Spleen (tissue), 7 donors: ENCODE measurements at regions not wholly inside any gene's neighbourhood (a gene's known extent, or its start where the extent isn't known, plus 50 kb on each side); places are given as distances from the start of the nearest gene placed in this dataset.

Source experiments
- CTCF ChIP-seq, 11 experiments: fragments of 200-600 bp in 7 of 11; fragments of 450-650 bp in 4 of 11; sonication (generic) in 4 of 11; IDR thresholded peaks in 8 of 11; conservative IDR thresholded peaks in 3 of 11; 1 replicate in 7 of 11; 2 replicates in 4 of 11; pipeline versions ENCODE4 v1.4.0 to v1.8.0; 2016 to 2021; ENCODE audit warnings: antibody characterized with exemption in 11 of 11, inconsistent platforms in 4 of 11, mild to moderate bottlenecking in 1 of 11
- POLR2A ChIP-seq, 3 donors: fragments of 450-650 bp; IDR thresholded peaks; one replicate each; pipeline ENCODE4 v1.5.1; 2017; ENCODE audit warnings: antibody characterized with exemption in 3 of 3, mild to moderate bottlenecking in 1 of 3
- POLR2AphosphoS5 ChIP-seq, 3 donors: sonication (generic); formaldehyde crosslinking; IDR thresholded peaks; one replicate each; pipeline ENCODE4 v1.5.1; 2017; ENCODE audit warnings: antibody characterized with exemption in 3 of 3
- donor health status: DM: no; HTN: no; CAD: no; lungs with moderate emphysema.
- donor health status: DM: no; HTN: no; CAD: no.
- donor health status: DM: no; HTN: no; CAD: no.

GRCh38 chr13:22789916-22790315, 390.9 kb upstream of the SGCG start:
- no peak for TF ChIP-seq CTCF (IDR thresholded peaks at IDR 0.05 in 8 of 11, conservative IDR thresholded peaks at IDR 0.05 in 3 of 11)
- TF ChIP-seq POLR2AphosphoS5 (IDR thresholded peaks at IDR 0.05) = no peak
- TF ChIP-seq POLR2A (IDR thresholded peaks at IDR 0.05) = no peak
